ENCODE measurements at regions not wholly inside any gene's neighbourhood (a gene's known extent, or its start where the extent isn't known, plus 50 kb on each side); places are given as distances from the start of the nearest gene placed in this dataset.

- WGBS, 2 experiments (ENCODE audit: extremely low coverage in 1 of 2, insufficient coverage in 1 of 2, insufficient read length in 1 of 2, insufficient replicate concordance in 2 of 2, low coverage in 1 of 2, low lambda C conversion rate in 2 of 2, missing lambda C conversion rate in 1 of 2), result 63% methylated on average over 7 of the region's 7 CpGs; no CpG with 5 or more reads in 1 of the 2 experiments
- no peak overlapping the region for H3K9ac ChIP-seq (replicated peaks in 1 of 4; ENCODE audit: extremely low read depth in 1 of 4, low read depth in 3 of 4, low read length in 3 of 4)
- no peak overlapping the region for H4K91ac ChIP-seq (replicated peaks; ENCODE audit: insufficient read length, low read length)
- H2AFZ ChIP-seq (ENCODE audit: low read length), result no peak overlapping the region
- ChIA-PET CTCF (ENCODE audit: partially characterized antibody) (interaction anchor here (1.2 to 1.9 kb wide), 3 partner anchors 12 to 27 kb away, joined by 4 to 5 read pairs (median 5); no protein-coding TSS in a partner anchor), POLR2A (ENCODE audit: partially characterized antibody) (no interaction called here)
- H3K56ac ChIP-seq (replicated peaks; ENCODE audit: insufficient read length, low read depth, low read length), result no peak overlapping the region
- H2BK120ac ChIP-seq (replicated peaks; ENCODE audit: low read depth, low read length), result no peak overlapping the region
- H4K8ac ChIP-seq (ENCODE audit: extremely low read depth, insufficient read depth, low read length), result no peak overlapping the region
- no peak overlapping the region for H3K27ac ChIP-seq (ENCODE audit: low read depth, low read length)
- no peak overlapping the region for H3K23ac ChIP-seq (ENCODE audit: insufficient read length)
- no peak overlapping the region for H2BK15ac ChIP-seq (ENCODE audit: low read length)
- DNase-seq (ENCODE audit: low read depth in 1 of 2, low spot score in 2 of 2), result no peak
- no peak overlapping the region for H2BK20ac ChIP-seq (ENCODE audit: low read length)
- FAIRE-seq, result no peak
- H3K23me2 ChIP-seq (ENCODE audit: low read depth, low read length), result no peaks in the 10 kb centered on the region; the same call in 1 of the 2 replicates
- no peak overlapping the region for H3K4me3 ChIP-seq (ENCODE audit: extremely low read depth in 1 of 4, insufficient read depth in 2 of 4, low read depth in 3 of 4, low read length in 4 of 4)
- H3K79me2 ChIP-seq (ENCODE audit: control insufficient read depth in 1 of 2, insufficient read depth in 2 of 2, low read length in 2 of 2), result no peaks in the 10 kb centered on the region
- H2BK12ac ChIP-seq (ENCODE audit: low read depth, low read length), result no peak overlapping the region
- no peak overlapping the region for H3K18ac ChIP-seq (ENCODE audit: extremely low read depth, low read length)
- no peak overlapping the region for H4K5ac ChIP-seq (ENCODE audit: insufficient read length, low read depth, low read length)
- no peaks in the 10 kb centered on the region for H3K9me3 ChIP-seq (ENCODE audit: insufficient read depth in 2 of 2, low read depth in 1 of 2, low read length in 1 of 2)
- no peak overlapping the region for H2AK5ac ChIP-seq (ENCODE audit: low read depth, low read length)
- no peaks in the 10 kb centered on the region for H3K79me1 ChIP-seq (ENCODE audit: low read depth, low read length)
- H3K4me1 ChIP-seq (replicated peaks in 1 of 4; ENCODE audit: control insufficient read depth in 3 of 4, insufficient read depth in 4 of 4, low read length in 3 of 4), result peaks cover 0 to 3% (median 0%) of the 10 kb centered on the region in 4 experiments; a peak in 2 of 7 replicates
- no peak overlapping the region for H3K4ac ChIP-seq (replicated peaks; ENCODE audit: insufficient read length, low read depth, low read length)
- H3K4me2 ChIP-seq (ENCODE audit: insufficient read depth in 1 of 2, low read depth in 2 of 2, low read length in 2 of 2), result no peak overlapping the region
- no peaks in the 10 kb centered on the region for H3K36me3 ChIP-seq (ENCODE audit: control insufficient read depth in 2 of 4, insufficient read depth in 4 of 4, low read length in 3 of 4)
- no peaks in the 10 kb centered on the region for H3K27me3 ChIP-seq (replicated peaks in 1 of 4; ENCODE audit: control insufficient read depth in 3 of 4, extremely low read depth in 1 of 4, insufficient read depth in 3 of 4, low read length in 3 of 4)
- H4K20me1 ChIP-seq (replicated peaks in 1 of 2; ENCODE audit: control insufficient read depth in 1 of 2, insufficient read depth in 2 of 2, low read length in 2 of 2), result no peaks in the 10 kb centered on the region
- H2BK5ac ChIP-seq (ENCODE audit: low read depth, low read length), result no peak overlapping the region
- H3K14ac ChIP-seq (ENCODE audit: insufficient read length), result no peak overlapping the region
- TF ChIP-seq YY1 (IDR thresholded peaks at IDR 0.05; ENCODE audit: low read depth, low read length) (no peak), CBX5 (IDR thresholded peaks at IDR 0.05; ENCODE audit: low read depth, low read length) (no peak), RNF2 (IDR thresholded peaks at IDR 0.05; ENCODE audit: borderline replicate concordance, low read depth, low read length, missing control alignments, poor library complexity, severe bottlenecking) (no peak), TAF1 (IDR thresholded peaks at IDR 0.05; ENCODE audit: low read depth, low read length) (no peak), POLR2A (IDR thresholded peaks at IDR 0.05; ENCODE audit: control extremely low read depth in 1 of 2, low read depth in 2 of 2, low read length in 2 of 2) (no peak), KDM4A (IDR thresholded peaks at IDR 0.05; ENCODE audit: low read depth, low read length, severe bottlenecking) (no peak), RFX5 (IDR thresholded peaks at IDR 0.05; ENCODE audit: borderline replicate concordance, low read depth, low read length) (no peak), GTF2F1 (IDR thresholded peaks at IDR 0.05; ENCODE audit: borderline replicate concordance, low read depth, low read length) (no peak), TBP (IDR thresholded peaks at IDR 0.05; ENCODE audit: low read depth, low read length) (no peak), CTCF (IDR thresholded peaks at IDR 0.05; ENCODE audit: control extremely low read depth in 1 of 3, insufficient read depth in 1 of 3, low read depth in 1 of 3, low read length in 3 of 3) (no peak), TEAD4 (IDR thresholded peaks at IDR 0.05; ENCODE audit: low read depth, low read length) (no peak), SP4 (IDR thresholded peaks at IDR 0.05; ENCODE audit: low read length) (no peak), SIRT6 (IDR thresholded peaks at IDR 0.05; ENCODE audit: low read length) (no peak)
Observed at GRCh38 chr12:30837595-30837994, 82.8 kb upstream of the CAPRIN2 start.
